ENCODE measurements at regions not wholly inside any gene's neighbourhood (a gene's known extent, or its start where the extent isn't known, plus 50 kb on each side); places are given as distances from the start of the nearest gene placed in this dataset.

DNA sequence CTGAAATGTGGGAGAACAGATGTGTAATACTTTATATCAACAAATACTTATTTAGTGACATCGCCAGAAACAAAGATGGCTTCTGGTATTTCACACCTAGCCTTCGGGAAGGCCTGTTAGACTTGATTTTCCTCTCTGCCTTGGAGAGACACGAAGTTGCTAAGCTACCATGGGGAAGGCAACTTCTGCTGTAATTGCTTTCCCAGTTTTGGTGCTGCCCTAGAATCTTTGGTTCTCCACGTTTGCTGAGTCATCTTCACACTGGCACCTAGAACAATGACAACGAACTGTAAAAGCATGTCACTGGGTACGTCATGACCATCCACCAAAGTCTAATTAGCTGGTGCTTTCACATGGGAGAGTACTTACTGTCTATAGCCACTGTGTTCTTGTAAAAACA lies 58.7 kb upstream of the ACTR3 start:
- ATAC-seq (no peak), DNase-seq (no peak)
- Histone ChIP-seq H3K36me3 (no peaks in the 10 kb centered on the region), H3K27me3 (no peaks in the 10 kb centered on the region), H3K27ac (no peak overlapping the region), H3K4me3 (no peak overlapping the region), H3K4me1 (peaks cover 0 to 5% (median 0%) of the 10 kb centered on the region in 9 donors), H3K9me3 (no peaks in the 10 kb centered on the region)
- intact Hi-C loops (cut with DNase I) = no loop called here
- whole genome bisulfite sequencing, 2 donors = 70 to 77% methylated on average over 6 of the region's 6 CpGs
- TF ChIP-seq, protein P1, sequence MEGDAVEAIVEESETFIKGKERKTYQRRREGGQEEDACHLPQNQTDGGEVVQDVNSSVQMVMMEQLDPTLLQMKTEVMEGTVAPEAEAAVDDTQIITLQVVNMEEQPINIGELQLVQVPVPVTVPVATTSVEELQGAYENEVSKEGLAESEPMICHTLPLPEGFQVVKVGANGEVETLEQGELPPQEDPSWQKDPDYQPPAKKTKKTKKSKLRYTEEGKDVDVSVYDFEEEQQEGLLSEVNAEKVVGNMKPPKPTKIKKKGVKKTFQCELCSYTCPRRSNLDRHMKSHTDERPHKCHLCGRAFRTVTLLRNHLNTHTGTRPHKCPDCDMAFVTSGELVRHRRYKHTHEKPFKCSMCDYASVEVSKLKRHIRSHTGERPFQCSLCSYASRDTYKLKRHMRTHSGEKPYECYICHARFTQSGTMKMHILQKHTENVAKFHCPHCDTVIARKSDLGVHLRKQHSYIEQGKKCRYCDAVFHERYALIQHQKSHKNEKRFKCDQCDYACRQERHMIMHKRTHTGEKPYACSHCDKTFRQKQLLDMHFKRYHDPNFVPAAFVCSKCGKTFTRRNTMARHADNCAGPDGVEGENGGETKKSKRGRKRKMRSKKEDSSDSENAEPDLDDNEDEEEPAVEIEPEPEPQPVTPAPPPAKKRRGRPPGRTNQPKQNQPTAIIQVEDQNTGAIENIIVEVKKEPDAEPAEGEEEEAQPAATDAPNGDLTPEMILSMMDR (IDR thresholded peaks at IDR 0.05) = no peak

DNA sequence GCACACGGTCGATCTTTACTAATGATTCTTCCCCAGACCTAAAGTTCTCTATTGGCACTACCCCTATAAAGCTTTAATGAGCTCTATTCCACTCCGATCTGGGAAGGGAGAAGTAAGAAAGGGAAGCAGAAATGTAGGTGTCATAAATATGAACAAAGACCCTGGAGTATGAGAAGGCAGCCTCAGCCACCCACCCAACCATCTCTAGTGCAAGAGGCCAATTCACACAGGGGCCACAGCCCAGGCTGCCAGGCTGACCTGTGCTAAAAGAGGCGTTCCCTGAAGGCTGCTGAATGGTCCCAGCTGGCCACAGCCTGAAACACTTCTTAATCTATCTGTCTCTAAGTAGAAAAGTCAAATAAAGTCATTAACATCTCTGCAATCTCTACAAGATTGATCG lies 60.1 kb upstream of the ACTR3 start:
- Histone ChIP-seq H3K27ac (no peak overlapping the region), H3K9me3 (no peaks in the 10 kb centered on the region), H3K27me3 (no peaks in the 10 kb centered on the region), H3K4me1 (peaks cover 0 to 5% (median 0%) of the 10 kb centered on the region in 9 donors), H3K36me3 (no peaks in the 10 kb centered on the region), H3K4me3 (no peak overlapping the region)
- no peak for ATAC-seq
- no peak for DNase-seq
- 67 to 77% methylated on average over 5 of the region's 5 CpGs for WGBS, 2 donors
- intact Hi-C loops (cut with DNase I) = no loop called here
- TF ChIP-seq, protein P1 (IDR thresholded peaks at IDR 0.05) = no peak

DNA sequence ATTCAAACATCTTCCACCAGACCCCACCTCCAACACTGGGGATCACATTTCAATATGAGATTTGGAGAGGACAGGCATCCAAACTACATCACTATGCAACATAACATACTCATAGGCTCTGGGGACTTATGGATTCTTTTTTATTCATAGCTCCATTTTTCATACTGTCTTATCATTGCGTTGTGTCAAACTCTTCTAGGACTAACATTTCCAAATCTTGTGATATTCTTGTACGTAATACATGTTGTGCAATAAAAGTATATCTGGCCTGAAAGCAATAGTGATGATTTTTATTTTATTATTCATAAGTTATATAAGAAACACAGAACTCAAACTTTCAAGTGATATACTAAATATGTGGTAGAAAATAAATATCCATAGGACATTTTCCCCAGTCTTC lies 60.6 kb upstream of the ACTR3 start:
- Histone ChIP-seq H3K9me3 (no peaks in the 10 kb centered on the region), H3K27ac (no peak overlapping the region), H3K36me3 (no peaks in the 10 kb centered on the region), H3K27me3 (no peaks in the 10 kb centered on the region), H3K4me3 (no peak overlapping the region), H3K4me1 (peaks cover 0 to 5% (median 0%) of the 10 kb centered on the region in 9 donors)
- 78 to 88% methylated on average over 2 of the region's 2 CpGs for WGBS, 2 donors
- ATAC-seq = no peak
- intact Hi-C loops (cut with DNase I) = no loop called here
- no peak for DNase-seq
- TF ChIP-seq, protein P1 (IDR thresholded peaks at IDR 0.05) = no peak

DNA sequence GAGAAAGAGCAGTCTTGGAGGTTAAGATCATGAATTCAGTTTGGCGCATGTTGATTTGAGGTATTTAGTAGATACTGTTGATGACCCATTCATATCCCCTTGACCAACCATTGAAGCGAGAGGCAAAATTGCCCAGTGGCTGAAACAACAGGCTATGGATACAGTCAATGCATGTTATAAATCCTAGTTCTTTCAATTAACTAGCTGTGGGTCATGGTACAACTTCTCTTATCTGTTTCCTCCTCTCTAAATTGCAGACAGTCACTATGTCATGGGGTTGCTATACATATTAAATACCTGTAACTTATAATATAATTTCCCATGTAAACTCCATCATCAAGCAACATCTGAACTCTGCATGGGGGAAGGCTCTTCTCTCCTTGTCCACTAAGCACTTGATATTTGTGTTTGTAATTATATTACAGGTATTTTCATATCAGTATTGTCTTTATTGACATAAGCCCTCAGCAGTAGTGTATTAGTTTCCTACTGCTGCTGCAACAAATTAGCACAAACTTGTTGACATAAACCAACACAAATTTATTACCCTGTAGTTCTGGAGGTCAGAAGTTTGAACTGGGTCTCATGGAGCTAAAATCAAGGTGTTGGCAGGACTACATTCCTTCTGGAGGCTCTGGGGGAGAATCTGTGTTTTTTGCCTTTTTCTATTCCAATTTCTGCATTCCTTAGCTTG lies 61.7 kb upstream of the ACTR3 start:
- H3K36me3 ChIP-seq = no peaks in the 10 kb centered on the region
- TF ChIP-seq, protein P1 (IDR thresholded peaks at IDR 0.05) = no peak
- DNase-seq (no peak), ATAC-seq (no peak)
- H3K27ac ChIP-seq = no peak overlapping the region
- 100% methylated on average over 2 of the region's 2 CpGs for WGBS, 2 donors
- H3K4me1 ChIP-seq = peaks cover 0 to 5% (median 0%) of the 10 kb centered on the region in 9 donors
- H3K9me3 ChIP-seq = no peaks in the 10 kb centered on the region
- no peak overlapping the region for H3K4me3 ChIP-seq
- intact Hi-C loops (cut with DNase I) = no loop called here
- H3K27me3 ChIP-seq = no peaks in the 10 kb centered on the region

Measured in heart right ventricle (tissue), 16 donors.